ES-I3 (cell line): ENCODE measurements at regions not wholly inside any gene's neighbourhood (a gene's known extent, or its start where the extent isn't known, plus 50 kb on each side); places are given as distances from the start of the nearest gene placed in this dataset.

ENCODE experiments used
- H3K36me3 ChIP-seq: 2 replicates; pipeline ENCODE4 v1.6.1; 2013; ENCODE audit warnings: mild to moderate bottlenecking, low read length, control low read depth, moderate library complexity; ENCODE audit not compliant: insufficient read depth
- H3K4me1 ChIP-seq: 2 replicates; pipeline ENCODE4 v1.6.1; 2013; ENCODE audit warnings: mild to moderate bottlenecking, control low read depth, low read length; ENCODE audit not compliant: insufficient read depth
- H3K9ac ChIP-seq: 2 replicates; pipeline ENCODE4 v1.6.1; 2013; ENCODE audit warnings: low read depth, mild to moderate bottlenecking, low read length, moderate library complexity
- H3K9me3 ChIP-seq: 2 replicates; pipeline ENCODE4 v1.6.1; 2013; ENCODE audit warnings: mild to moderate bottlenecking, low read length, moderate library complexity; ENCODE audit not compliant: control insufficient read depth, insufficient read depth

DNA sequence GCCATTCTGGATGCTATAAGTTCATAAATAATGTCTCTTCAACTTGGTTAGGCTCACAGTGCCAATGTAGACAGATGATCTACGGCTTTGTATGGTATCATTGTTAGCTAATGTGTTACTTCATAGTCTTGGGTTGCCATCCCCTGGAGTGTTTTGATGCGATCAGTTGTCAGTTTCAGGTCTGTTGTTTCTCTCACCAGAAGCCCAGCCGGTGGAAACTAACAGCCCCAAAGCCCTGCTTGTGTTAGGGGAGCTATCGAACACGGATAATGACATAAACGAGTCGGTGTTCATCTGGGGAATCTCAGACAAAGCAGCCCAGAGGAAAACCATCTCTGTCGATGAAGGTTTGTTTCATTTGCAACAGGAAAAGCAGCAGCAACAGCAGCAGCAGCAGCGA lies 107.4 kb upstream of the ANKFN1 start:
- Histone ChIP-seq H3K36me3 (no peaks in the 10 kb centered on the region), H3K4me1 (no peaks in the 10 kb centered on the region), H3K9ac (no peak overlapping the region), H3K9me3 (no peaks in the 10 kb centered on the region)

GRCh38 chr17:56047331-56047730 lies 105.9 kb upstream of the ANKFN1 start:
- Histone ChIP-seq H3K9me3 (no peaks in the 10 kb centered on the region), H3K36me3 (no peaks in the 10 kb centered on the region), H3K9ac (no peak overlapping the region), H3K4me1 (no peaks in the 10 kb centered on the region)

- no peak overlapping the region for H3K9ac ChIP-seq
- no peaks in the 10 kb centered on the region for H3K36me3 ChIP-seq
- H3K4me1 ChIP-seq = no peaks in the 10 kb centered on the region
Measured at GRCh38 chr17:56057869-56058268, 95.4 kb upstream of the ANKFN1 start.

GRCh38 chr17:56064506-56064905 lies 88.8 kb upstream of the ANKFN1 start:
- Histone ChIP-seq H3K4me1 (no peaks in the 10 kb centered on the region), H3K9me3 (no peaks in the 10 kb centered on the region), H3K9ac (no peak overlapping the region), H3K36me3 (no peaks in the 10 kb centered on the region)

More at GRCh38 chr17:56057869-56058268, 95.4 kb upstream of the ANKFN1 start:
- no peaks in the 10 kb centered on the region for H3K9me3 ChIP-seq

- Histone ChIP-seq H3K9ac (no peak overlapping the region), H3K4me1 (no peaks in the 10 kb centered on the region), H3K36me3 (no peaks in the 10 kb centered on the region), H3K9me3 (no peaks in the 10 kb centered on the region)
Measured at GRCh38 chr17:56074361-56074890, 78.8 kb upstream of the ANKFN1 start.

GRCh38 chr17:56076980-56077379 lies 76.3 kb upstream of the ANKFN1 start:
- H3K9me3 ChIP-seq = no peaks in the 10 kb centered on the region
- no peaks in the 10 kb centered on the region for H3K4me1 ChIP-seq

DNA sequence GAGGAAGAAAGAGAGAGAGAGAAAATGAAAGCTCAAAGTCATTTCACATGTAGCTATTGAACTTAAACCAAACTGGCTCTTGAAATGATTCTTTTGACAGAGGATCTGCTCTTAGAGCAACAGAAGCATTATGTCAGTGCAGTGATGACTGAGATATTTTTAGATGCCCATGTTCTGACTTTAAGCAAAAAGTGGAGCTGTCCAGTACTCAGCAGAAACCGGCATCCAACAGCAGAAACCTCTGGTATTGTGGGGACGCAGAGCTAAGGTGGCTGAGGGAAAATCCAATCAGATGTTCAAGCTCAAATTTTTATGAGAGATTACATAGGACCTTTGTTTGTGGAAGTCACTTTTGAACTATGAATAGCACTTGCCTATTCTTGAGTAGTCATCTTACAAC lies 69.8 kb upstream of the ANKFN1 start:
- Histone ChIP-seq H3K9me3 (no peaks in the 10 kb centered on the region), H3K9ac (no peak overlapping the region), H3K4me1 (no peaks in the 10 kb centered on the region), H3K36me3 (no peaks in the 10 kb centered on the region)

More at GRCh38 chr17:56076980-56077379, 76.3 kb upstream of the ANKFN1 start:
- no peak overlapping the region for H3K9ac ChIP-seq
- H3K36me3 ChIP-seq = no peaks in the 10 kb centered on the region

DNA sequence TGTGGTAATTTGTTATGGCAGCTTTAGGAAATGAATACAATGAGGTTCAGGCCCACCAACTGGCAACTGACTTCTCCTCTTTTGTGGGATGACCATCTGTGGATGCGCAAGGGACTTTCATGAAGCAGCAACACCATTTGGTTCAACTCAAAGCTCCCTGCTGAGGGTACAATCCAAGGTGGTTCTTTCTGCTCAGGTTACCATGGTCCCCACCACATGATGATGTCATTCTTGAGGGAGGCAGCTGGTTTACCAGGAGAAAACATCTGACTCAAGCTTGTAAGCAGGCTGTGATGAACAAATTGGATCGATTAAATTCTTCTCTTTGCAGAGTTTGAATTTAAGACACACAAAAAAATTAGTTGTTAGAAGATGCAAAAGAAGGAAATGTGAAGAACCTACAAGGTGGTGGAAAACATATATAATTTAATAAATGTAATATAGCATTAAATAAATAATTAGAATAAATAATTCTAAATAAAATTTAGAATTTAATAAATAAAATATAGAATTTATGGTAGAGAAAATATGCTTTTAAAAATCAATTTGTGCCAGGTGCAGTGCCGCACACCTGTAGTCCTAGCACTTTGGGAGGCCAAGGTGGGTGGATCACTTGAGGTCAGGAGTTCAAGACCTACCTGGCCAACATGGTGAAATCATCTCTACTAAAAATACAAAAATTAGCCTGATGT lies 67.6 kb upstream of the ANKFN1 start:
- H3K9me3 ChIP-seq = no peaks in the 10 kb centered on the region
- H3K4me1 ChIP-seq = no peaks in the 10 kb centered on the region
- no peak overlapping the region for H3K9ac ChIP-seq
- no peaks in the 10 kb centered on the region for H3K36me3 ChIP-seq

- no peak overlapping the region for H3K9ac ChIP-seq
- H3K4me1 ChIP-seq = no peaks in the 10 kb centered on the region
- H3K36me3 ChIP-seq = no peaks in the 10 kb centered on the region
- no peaks in the 10 kb centered on the region for H3K9me3 ChIP-seq
Measured at GRCh38 chr17:56087199-56087598, 66.1 kb upstream of the ANKFN1 start.

DNA sequence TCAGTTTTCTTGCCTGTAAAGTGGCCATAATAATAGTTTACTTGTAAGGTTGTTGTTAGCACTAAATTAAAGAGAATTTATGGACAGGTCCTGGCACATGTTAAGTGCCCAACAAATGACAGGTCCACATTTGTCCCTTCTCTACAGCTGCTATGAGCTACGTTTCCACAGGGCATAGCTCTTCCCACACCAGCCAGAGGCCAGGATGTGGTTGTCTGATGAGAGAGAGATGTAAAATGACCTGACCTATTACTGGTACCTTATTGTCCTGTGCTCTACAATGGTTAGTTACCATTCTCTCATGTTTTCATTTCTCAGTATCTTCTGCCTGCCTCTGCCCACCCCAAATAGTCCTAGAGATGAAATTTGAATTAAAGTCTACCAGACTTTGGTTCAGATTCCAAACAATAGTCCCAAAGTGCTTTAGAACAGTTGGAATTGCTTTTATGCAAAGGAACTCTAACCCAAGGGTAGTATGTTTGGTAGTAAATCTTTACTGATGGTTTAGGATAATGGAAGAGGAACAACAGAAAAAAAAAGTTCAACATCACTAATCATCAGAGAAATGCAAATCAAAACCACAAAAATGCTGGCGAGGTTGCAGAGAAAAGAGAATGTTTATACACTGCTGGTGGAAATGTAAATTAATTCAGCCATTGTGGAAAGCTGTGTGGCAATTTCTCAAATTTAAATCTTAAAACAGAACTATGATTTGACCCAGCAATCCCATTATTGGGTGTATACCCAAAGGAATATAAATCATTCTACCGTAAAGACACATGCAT lies 57.1 kb upstream of the ANKFN1 start:
- Histone ChIP-seq H3K9me3 (no peaks in the 10 kb centered on the region), H3K36me3 (no peaks in the 10 kb centered on the region), H3K9ac (no peak overlapping the region), H3K4me1 (no peaks in the 10 kb centered on the region)

GRCh38 chr17:56098746-56099145 lies 54.5 kb upstream of the ANKFN1 start:
- no peaks in the 10 kb centered on the region for H3K9me3 ChIP-seq
- H3K9ac ChIP-seq = no peak overlapping the region
- no peaks in the 10 kb centered on the region for H3K36me3 ChIP-seq
- no peaks in the 10 kb centered on the region for H3K4me1 ChIP-seq

- H3K9ac ChIP-seq = no peak overlapping the region
- H3K36me3 ChIP-seq = no peaks in the 10 kb centered on the region
- H3K9me3 ChIP-seq = no peaks in the 10 kb centered on the region
- H3K4me1 ChIP-seq = no peaks in the 10 kb centered on the region
Measured at GRCh38 chr17:56099649-56100048, 53.6 kb upstream of the ANKFN1 start.
